Muscle of back (tissue), 3 donors: ENCODE measurements at regions not wholly inside any gene's neighbourhood (a gene's known extent, or its start where the extent isn't known, plus 50 kb on each side); places are given as distances from the start of the nearest gene placed in this dataset.

Experiments used
- DNase-seq, 3 donors: peaks; one replicate each; pipeline versions ENCODE4 v3.0.0 to v3.0.0-alpha.2; 2013

- DNase-seq = no peak
These were observed 56.4 kb upstream of the F13A1 start for GRCh38 chr6:6376845-6377244.

GRCh38 chr6:6377621-6378020, 57.2 kb upstream of the F13A1 start:
- no peak for DNase-seq

GRCh38 chr6:6379573-6379972, 59.1 kb upstream of the F13A1 start:
- no peak for DNase-seq

- DNase-seq = no peak
These were observed 64.1 kb upstream of the F13A1 start for GRCh38 chr6:6384520-6384919.

- peak in 1 of 3 donors; percentile 30 for DNase-seq
These were observed 65.5 kb upstream of the F13A1 start for GRCh38 chr6:6386010-6386409.

GRCh38 chr6:6390849-6391602, 70.6 kb upstream of the F13A1 start:
- no peak for DNase-seq

GRCh38 chr6:6392214-6393068, 72.0 kb upstream of the F13A1 start:
- no peak for DNase-seq

- DNase-seq = no peak
These were observed 72.6 kb upstream of the F13A1 start for GRCh38 chr6:6393069-6393529.

- DNase-seq = peak in 2 of 3 donors; percentile 12 to 37
These were observed 75.2 kb upstream of the F13A1 start for GRCh38 chr6:6395581-6396197.

- DNase-seq = no peak
These were observed 77.4 kb upstream of the F13A1 start for GRCh38 chr6:6397842-6398241.

- no peak for DNase-seq
These were observed 79.1 kb upstream of the F13A1 start for GRCh38 chr6:6399568-6399967.

GRCh38 chr6:6401401-6401800, 80.9 kb upstream of the F13A1 start:
- DNase-seq = no peak

GRCh38 chr6:6402006-6402405, 81.5 kb upstream of the F13A1 start:
- no peak for DNase-seq

GRCh38 chr6:6402591-6402990, 82.1 kb upstream of the F13A1 start:
- DNase-seq = no peak

- DNase-seq = peak in 1 of 3 donors; percentile 13
These were observed 84.6 kb upstream of the F13A1 start for GRCh38 chr6:6405031-6405430.

GRCh38 chr6:6405997-6406714, 85.7 kb upstream of the F13A1 start:
- DNase-seq = peak in 2 of 3 donors; percentile 34 to 69

- peak in 1 of 3 donors; percentile 35 for DNase-seq
These were observed 86.2 kb upstream of the F13A1 start for GRCh38 chr6:6406715-6407070.

GRCh38 chr6:6407071-6407741, 86.7 kb upstream of the F13A1 start:
- DNase-seq = peak; percentile 44 to 79 (median 45)

GRCh38 chr6:6409397-6410030, 89.1 kb upstream of the F13A1 start:
- DNase-seq = no peak

GRCh38 chr6:6411115-6411514, 90.7 kb upstream of the F13A1 start:
- DNase-seq = no peak

- DNase-seq = peak in 1 of 3 donors; percentile 27
These were observed 91.8 kb upstream of the F13A1 start for GRCh38 chr6:6412221-6412620.
